ENCODE measurements at regions not wholly inside any gene's neighbourhood (a gene's known extent, or its start where the extent isn't known, plus 50 kb on each side); places are given as distances from the start of the nearest gene placed in this dataset.
A peak's percentile ranks its signal among the peaks of the same experiment; 100 is the strongest.
"Not testable (repeated sequence)": the region's sequence is repeated elsewhere in the genome, so short reads cannot be mapped to it uniquely, and the experiment has no call there.

DNA sequence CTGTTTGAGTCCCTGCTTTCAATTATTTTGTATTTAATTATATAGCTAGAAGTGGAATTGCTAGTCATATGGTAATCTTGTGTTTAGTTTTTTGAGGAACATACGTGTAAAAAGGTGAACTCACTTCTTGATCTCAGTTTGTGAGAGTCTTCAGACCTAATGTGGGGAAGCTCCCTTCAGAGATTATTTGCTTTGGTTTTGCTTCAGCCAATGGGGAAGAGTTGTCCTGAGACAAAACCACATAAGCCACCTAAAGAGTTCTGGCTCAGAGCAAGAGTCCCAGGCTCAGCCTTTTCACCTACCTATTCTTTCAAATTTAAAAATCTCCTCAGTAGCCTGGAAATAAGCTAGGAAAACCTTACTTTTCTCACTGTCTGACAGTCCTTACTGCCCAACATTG is 138.4 kb downstream of the UCK2 start:
- no peak for DNase-seq (ENCODE audit: unreplicated experiment)
- H3K36me3 Mint-ChIP-seq (ENCODE audit: insufficient read depth, unreplicated experiment): no peaks in the 10 kb centered on the region
- no peak overlapping the region for H3K27ac Mint-ChIP-seq (ENCODE audit: low read depth, unreplicated experiment)
- ChIA-PET POLR2A (interaction anchor here (0.6 kb wide), 1 partner anchor 11 kb away, joined by 3 read pairs; no protein-coding TSS in a partner anchor), CTCF (interaction anchor here (1.0 kb wide), 1 partner anchor 37 kb away, joined by 4 read pairs; no protein-coding TSS in a partner anchor)
- H3K9me3 Mint-ChIP-seq (ENCODE audit: unreplicated experiment): peaks cover 15% of the 10 kb centered on the region
- TF ChIP-seq, protein P1, sequence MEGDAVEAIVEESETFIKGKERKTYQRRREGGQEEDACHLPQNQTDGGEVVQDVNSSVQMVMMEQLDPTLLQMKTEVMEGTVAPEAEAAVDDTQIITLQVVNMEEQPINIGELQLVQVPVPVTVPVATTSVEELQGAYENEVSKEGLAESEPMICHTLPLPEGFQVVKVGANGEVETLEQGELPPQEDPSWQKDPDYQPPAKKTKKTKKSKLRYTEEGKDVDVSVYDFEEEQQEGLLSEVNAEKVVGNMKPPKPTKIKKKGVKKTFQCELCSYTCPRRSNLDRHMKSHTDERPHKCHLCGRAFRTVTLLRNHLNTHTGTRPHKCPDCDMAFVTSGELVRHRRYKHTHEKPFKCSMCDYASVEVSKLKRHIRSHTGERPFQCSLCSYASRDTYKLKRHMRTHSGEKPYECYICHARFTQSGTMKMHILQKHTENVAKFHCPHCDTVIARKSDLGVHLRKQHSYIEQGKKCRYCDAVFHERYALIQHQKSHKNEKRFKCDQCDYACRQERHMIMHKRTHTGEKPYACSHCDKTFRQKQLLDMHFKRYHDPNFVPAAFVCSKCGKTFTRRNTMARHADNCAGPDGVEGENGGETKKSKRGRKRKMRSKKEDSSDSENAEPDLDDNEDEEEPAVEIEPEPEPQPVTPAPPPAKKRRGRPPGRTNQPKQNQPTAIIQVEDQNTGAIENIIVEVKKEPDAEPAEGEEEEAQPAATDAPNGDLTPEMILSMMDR (IDR thresholded peaks at IDR 0.05; ENCODE audit: unreplicated experiment): no peak
- no TSS peak for BruUV-seq (replicated peaks)
- no peaks in the 10 kb centered on the region for H3K4me1 Mint-ChIP-seq (ENCODE audit: insufficient read depth, unreplicated experiment)
- H3K4me3 Mint-ChIP-seq (ENCODE audit: unreplicated experiment): no peak overlapping the region
- H3K27me3 Mint-ChIP-seq (ENCODE audit: insufficient read depth, unreplicated experiment): peaks cover 11% of the 10 kb centered on the region
- intact Hi-C loops (cut with micrococcal nuclease): no loop called here

DNA sequence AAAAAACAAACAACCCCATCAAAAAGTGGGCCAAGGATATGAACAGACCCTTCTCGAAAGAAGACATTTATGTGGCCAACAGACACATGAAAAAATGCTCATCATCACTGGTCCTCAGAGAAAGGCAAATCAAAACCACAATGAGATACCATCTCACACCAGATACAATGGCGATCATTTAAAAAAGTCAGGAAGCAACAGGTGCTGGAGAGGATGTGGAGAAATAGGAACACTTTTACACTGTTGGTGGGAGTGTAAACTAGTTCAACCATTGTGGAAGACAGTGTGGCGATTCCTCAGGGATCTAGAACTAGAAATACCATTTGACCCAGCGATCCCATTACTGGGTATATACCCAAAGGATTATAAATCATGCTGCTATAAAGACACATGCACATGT is 142.0 kb downstream of the UCK2 start:
- H3K4me3 Mint-ChIP-seq (ENCODE audit: unreplicated experiment); H3K36me3 Mint-ChIP-seq (ENCODE audit: insufficient read depth, unreplicated experiment); BruUV-seq (replicated peaks); intact Hi-C loops (cut with micrococcal nuclease); H3K4me1 Mint-ChIP-seq (ENCODE audit: insufficient read depth, unreplicated experiment); POLR2A ChIA-PET; CTCF ChIA-PET; H3K27ac Mint-ChIP-seq (ENCODE audit: low read depth, unreplicated experiment); DNase-seq (ENCODE audit: unreplicated experiment): not testable (repeated sequence)
- peaks cover 15% of the 10 kb centered on the region for H3K9me3 Mint-ChIP-seq (ENCODE audit: unreplicated experiment)
- peaks cover 11% of the 10 kb centered on the region for H3K27me3 Mint-ChIP-seq (ENCODE audit: insufficient read depth, unreplicated experiment)

DNA sequence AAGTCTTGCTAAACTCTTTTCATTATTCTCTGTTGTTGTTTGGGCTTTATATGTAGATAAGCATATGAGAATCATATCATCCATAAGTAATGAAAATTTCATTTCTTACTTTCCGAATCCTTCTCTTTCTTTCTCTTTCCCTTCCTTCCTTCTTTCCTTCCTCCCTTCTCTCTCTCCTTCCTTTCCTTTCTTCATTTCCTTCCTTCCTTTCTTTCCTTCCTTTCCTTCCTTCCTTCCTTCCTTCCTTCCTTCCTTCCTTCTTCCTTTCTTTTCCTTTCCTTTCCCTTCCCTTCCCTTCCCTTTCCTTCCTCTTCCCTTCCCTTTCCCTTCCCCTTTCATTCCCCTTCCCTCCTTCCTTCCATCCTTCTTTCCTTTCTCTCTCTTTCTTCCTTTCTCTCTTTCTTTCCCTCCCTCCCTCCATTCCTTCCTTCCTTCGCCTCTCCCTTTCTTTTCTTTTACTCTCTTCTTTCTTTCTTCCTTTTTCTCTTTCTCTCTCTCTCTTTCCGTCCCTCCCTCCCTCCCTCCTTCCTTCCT is 147.3 kb downstream of the UCK2 start:
- Mint-ChIP-seq H3K4me3 (ENCODE audit: unreplicated experiment) (no peak overlapping the region), H3K36me3 (ENCODE audit: insufficient read depth, unreplicated experiment) (no peaks in the 10 kb centered on the region), H3K9me3 (ENCODE audit: unreplicated experiment) (peaks cover 5% of the 10 kb centered on the region), H3K4me1 (ENCODE audit: insufficient read depth, unreplicated experiment) (no peaks in the 10 kb centered on the region), H3K27ac (ENCODE audit: low read depth, unreplicated experiment) (no peak overlapping the region), H3K27me3 (ENCODE audit: insufficient read depth, unreplicated experiment) (no peaks in the 10 kb centered on the region)
- POLR2A ChIA-PET: no interaction called here
- CTCF ChIA-PET: no interaction called here
- TF ChIP-seq, protein P1 (IDR thresholded peaks at IDR 0.05; ENCODE audit: unreplicated experiment): no peak
- intact Hi-C loops (cut with micrococcal nuclease): no loop called here
- BruUV-seq (replicated peaks): no TSS peak
- no peak for DNase-seq (ENCODE audit: unreplicated experiment)

DNA sequence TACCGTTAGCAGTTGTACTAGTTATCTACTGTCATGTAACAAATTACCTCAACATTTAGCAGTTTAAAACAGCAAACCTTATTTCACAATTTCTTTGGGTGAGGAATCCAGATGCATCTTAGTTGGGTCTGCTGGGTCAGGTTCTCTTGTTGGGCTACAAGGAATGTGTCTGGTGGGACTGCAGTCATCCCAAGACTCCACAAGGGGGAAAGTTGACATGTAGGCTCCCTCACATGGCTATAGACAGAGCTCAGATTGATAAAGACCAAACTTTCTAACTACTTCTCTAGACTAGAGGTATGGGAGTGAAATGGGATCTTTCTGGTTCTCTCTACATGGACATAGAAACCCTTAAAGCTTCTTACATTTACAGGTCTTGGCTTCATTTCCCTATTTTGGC is 160.9 kb downstream of the UCK2 start:
- TF ChIP-seq, protein P1 (IDR thresholded peaks at IDR 0.05; ENCODE audit: unreplicated experiment): no peak
- POLR2A ChIA-PET: no interaction called here

DNA sequence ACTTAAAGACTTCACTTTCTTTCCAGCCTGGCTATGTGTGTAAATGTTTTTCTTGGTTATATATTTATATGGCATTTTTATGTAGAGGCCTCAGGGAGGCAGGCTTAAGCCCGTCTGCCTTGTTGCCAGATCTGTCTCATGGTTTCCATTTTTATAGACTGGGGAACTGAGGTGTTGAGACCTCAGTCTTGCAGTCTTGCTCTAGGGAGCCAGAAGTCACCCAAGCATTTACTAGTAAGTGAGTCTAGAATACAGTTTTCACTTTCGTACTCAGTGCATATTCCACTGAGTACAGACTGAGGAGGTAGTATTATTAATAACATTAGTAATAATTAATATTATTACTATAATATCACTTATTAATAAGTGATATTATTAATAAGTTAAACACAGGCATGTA is 161.4 kb downstream of the UCK2 start:
- H3K4me3 Mint-ChIP-seq (ENCODE audit: unreplicated experiment): no peak overlapping the region
- H3K27ac Mint-ChIP-seq (ENCODE audit: low read depth, unreplicated experiment): no peak overlapping the region
- DNase-seq (ENCODE audit: unreplicated experiment): no peak
- no peaks in the 10 kb centered on the region for H3K36me3 Mint-ChIP-seq (ENCODE audit: insufficient read depth, unreplicated experiment)
- no peaks in the 10 kb centered on the region for H3K4me1 Mint-ChIP-seq (ENCODE audit: insufficient read depth, unreplicated experiment)
- BruUV-seq (replicated peaks): no TSS peak
- POLR2A ChIA-PET: no interaction called here
- H3K9me3 Mint-ChIP-seq (ENCODE audit: unreplicated experiment): peaks cover 9% of the 10 kb centered on the region
- peaks cover 11% of the 10 kb centered on the region for H3K27me3 Mint-ChIP-seq (ENCODE audit: insufficient read depth, unreplicated experiment)
- intact Hi-C loops (cut with micrococcal nuclease): no loop called here
- CTCF ChIA-PET: interaction anchor here (0.6 to 0.7 kb wide), 2 partner anchors 290 to 580 kb away, joined by 3 read pairs; no protein-coding TSS in a partner anchor
- TF ChIP-seq, protein P1 (IDR thresholded peaks at IDR 0.05; ENCODE audit: unreplicated experiment): no peak

More for the DNA sequence above, 160.9 kb downstream of the UCK2 start:
- intact Hi-C loops (cut with micrococcal nuclease): no loop called here
- CTCF ChIA-PET: interaction anchor here (0.6 to 0.9 kb wide), 3 partner anchors 290 to 619 kb away, joined by 3 to 4 read pairs (median 3); no protein-coding TSS in a partner anchor
- Mint-ChIP-seq H3K27me3 (ENCODE audit: insufficient read depth, unreplicated experiment) (peaks cover 11% of the 10 kb centered on the region), H3K4me3 (ENCODE audit: unreplicated experiment) (no peak overlapping the region), H3K27ac (ENCODE audit: low read depth, unreplicated experiment) (no peak overlapping the region), H3K36me3 (ENCODE audit: insufficient read depth, unreplicated experiment) (no peaks in the 10 kb centered on the region), H3K4me1 (ENCODE audit: insufficient read depth, unreplicated experiment) (no peaks in the 10 kb centered on the region), H3K9me3 (ENCODE audit: unreplicated experiment) (peaks cover 9% of the 10 kb centered on the region)
- no TSS peak for BruUV-seq (replicated peaks)
- peak; percentile 20 for DNase-seq (ENCODE audit: unreplicated experiment)
